Breast epithelium (tissue), 3 donors: ENCODE measurements at regions not wholly inside any gene's neighbourhood (a gene's known extent, or its start where the extent isn't known, plus 50 kb on each side); places are given as distances from the start of the nearest gene placed in this dataset.

Experiments used
- POLR2A ChIP-seq: fragments of 450-650 bp; IDR thresholded peaks from one replicate; pipeline ENCODE4 v1.6.1; 2016; ENCODE audit warnings: antibody characterized with exemption, mild to moderate bottlenecking, moderate library complexity
- TF ChIP-seq, protein P1 (sequence below), 3 donors: fragments of 450-650 bp; IDR thresholded peaks; one replicate each; pipeline ENCODE4 v1.5.1; 2016 to 2017; ENCODE audit warnings: antibody characterized with exemption in 3 of 3, mild to moderate bottlenecking in 3 of 3, moderate library complexity in 3 of 3

- TF ChIP-seq, protein P1, sequence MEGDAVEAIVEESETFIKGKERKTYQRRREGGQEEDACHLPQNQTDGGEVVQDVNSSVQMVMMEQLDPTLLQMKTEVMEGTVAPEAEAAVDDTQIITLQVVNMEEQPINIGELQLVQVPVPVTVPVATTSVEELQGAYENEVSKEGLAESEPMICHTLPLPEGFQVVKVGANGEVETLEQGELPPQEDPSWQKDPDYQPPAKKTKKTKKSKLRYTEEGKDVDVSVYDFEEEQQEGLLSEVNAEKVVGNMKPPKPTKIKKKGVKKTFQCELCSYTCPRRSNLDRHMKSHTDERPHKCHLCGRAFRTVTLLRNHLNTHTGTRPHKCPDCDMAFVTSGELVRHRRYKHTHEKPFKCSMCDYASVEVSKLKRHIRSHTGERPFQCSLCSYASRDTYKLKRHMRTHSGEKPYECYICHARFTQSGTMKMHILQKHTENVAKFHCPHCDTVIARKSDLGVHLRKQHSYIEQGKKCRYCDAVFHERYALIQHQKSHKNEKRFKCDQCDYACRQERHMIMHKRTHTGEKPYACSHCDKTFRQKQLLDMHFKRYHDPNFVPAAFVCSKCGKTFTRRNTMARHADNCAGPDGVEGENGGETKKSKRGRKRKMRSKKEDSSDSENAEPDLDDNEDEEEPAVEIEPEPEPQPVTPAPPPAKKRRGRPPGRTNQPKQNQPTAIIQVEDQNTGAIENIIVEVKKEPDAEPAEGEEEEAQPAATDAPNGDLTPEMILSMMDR (IDR thresholded peaks at IDR 0.05) = no peak
- no peak for TF ChIP-seq POLR2A
Measured at GRCh38 chr4:123517176-123517575, 120.6 kb downstream of the SPRY1 start.
